Lung (tissue), 11 donors: ENCODE measurements at regions not wholly inside any gene's neighbourhood (a gene's known extent, or its start where the extent isn't known, plus 50 kb on each side); places are given as distances from the start of the nearest gene placed in this dataset.

ENCODE experiments used
- ATAC-seq: fragments of 200-7000 bp; cut with Tn5 transposase; one replicate; pipeline ENCODE4 v1.9.1; 2020; ENCODE audit warnings: moderate number of reproducible peaks; ENCODE audit not compliant: insufficient read depth, low FRiP score
- DNase-seq, 3 donors: peaks; one replicate each; pipeline ENCODE4 v3.0.0-alpha.2; 2013 to 2017
- H3K27ac ChIP-seq, 2 donors: one replicate each; pipeline ENCODE4 v1.5.1; 2013; ENCODE audit warnings: mild to moderate bottlenecking in 2 of 2, moderate library complexity in 2 of 2, control low read depth in 1 of 2, inconsistent platforms in 1 of 2, low read depth in 1 of 2, low read length in 1 of 2
- H3K27me3 ChIP-seq, 3 donors: one replicate each; pipeline ENCODE4 v1.5.1; 2013; ENCODE audit warnings: low read length in 2 of 3; ENCODE audit not compliant: control insufficient read depth in 3 of 3, insufficient read depth in 3 of 3
- H3K36me3 ChIP-seq, 4 donors: one replicate each; pipeline ENCODE4 v1.5.1; 2013; ENCODE audit warnings: low read length in 4 of 4, mild to moderate bottlenecking in 1 of 4, moderate library complexity in 1 of 4; ENCODE audit not compliant: control insufficient read depth in 4 of 4, insufficient read depth in 4 of 4
- H3K4me1 ChIP-seq, 5 donors: one replicate each; pipeline ENCODE4 v1.5.1; 2013; ENCODE audit warnings: low read length in 5 of 5, mild to moderate bottlenecking in 2 of 5, moderate library complexity in 1 of 5; ENCODE audit not compliant: control insufficient read depth in 5 of 5, insufficient read depth in 5 of 5
- H3K4me3 ChIP-seq: one replicate; pipeline ENCODE4 v1.5.1; 2013; ENCODE audit warnings: mild to moderate bottlenecking, control low read depth, moderate library complexity
- H3K9ac ChIP-seq, 2 donors: one replicate each; pipeline ENCODE4 v1.5.1; 2013; ENCODE audit warnings: low read length in 2 of 2, control low read depth in 1 of 2; ENCODE audit not compliant: insufficient read depth in 1 of 2
- H3K9me3 ChIP-seq, 4 donors: one replicate each; pipeline ENCODE4 v1.5.1; 2013; ENCODE audit warnings: low read length in 3 of 4, mild to moderate bottlenecking in 1 of 4, moderate library complexity in 1 of 4; ENCODE audit not compliant: control insufficient read depth in 4 of 4, insufficient read depth in 3 of 4
- WGBS, 2 donors: extraction: QIAGEN DNeasy Blood & Tissue Kit; methylation state at CpG; one replicate each; pipeline ENCODE4 v1.1.7; 2013; 5-methylcytosine and 5-hydroxymethylcytosine counted together
- TF ChIP-seq, protein P1 (sequence below): IDR thresholded peaks from 2 replicates; pipeline ENCODE4 v1.5.1; 2012; ENCODE audit warnings: mild to moderate bottlenecking; ENCODE audit errors: control extremely low read depth, extremely low read depth
- donor health status: control.
- donor health status: control.
- donor health status: Bipolar disorder and iron deficiency.
- donor health status: healthy.
- donor health status: DM: yes; HTN: yes; CAD: no.

DNA sequence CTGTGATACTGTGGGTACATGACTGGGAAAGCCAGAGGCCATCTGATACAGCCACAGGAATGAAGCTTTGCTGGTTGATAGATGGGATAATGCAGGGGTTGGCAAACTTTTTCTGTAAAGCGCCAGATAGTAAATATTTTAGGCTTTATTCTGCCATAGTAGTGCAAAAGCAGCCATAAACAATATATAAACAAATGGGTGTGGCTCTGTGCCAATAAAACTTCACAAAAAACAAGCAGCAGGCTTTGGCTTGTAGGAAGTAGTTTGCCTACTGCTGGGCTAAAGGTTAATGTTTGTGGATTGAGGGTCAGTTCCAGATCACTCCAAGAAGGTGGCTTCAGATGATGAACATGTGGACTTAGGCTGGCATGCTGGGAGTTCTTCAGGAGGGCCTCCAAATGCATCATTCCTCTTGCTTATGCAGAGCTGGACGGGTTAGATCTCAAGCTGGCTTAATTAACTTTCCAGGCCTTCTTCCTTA, 305.7 kb downstream of the RPLP1 start:
- peak; percentile 94 to 99 (median 99) for DNase-seq
- no peak for ATAC-seq
- WGBS, 2 donors, result 67 to 76% methylated on average over 2 of the region's 2 CpGs

DNA sequence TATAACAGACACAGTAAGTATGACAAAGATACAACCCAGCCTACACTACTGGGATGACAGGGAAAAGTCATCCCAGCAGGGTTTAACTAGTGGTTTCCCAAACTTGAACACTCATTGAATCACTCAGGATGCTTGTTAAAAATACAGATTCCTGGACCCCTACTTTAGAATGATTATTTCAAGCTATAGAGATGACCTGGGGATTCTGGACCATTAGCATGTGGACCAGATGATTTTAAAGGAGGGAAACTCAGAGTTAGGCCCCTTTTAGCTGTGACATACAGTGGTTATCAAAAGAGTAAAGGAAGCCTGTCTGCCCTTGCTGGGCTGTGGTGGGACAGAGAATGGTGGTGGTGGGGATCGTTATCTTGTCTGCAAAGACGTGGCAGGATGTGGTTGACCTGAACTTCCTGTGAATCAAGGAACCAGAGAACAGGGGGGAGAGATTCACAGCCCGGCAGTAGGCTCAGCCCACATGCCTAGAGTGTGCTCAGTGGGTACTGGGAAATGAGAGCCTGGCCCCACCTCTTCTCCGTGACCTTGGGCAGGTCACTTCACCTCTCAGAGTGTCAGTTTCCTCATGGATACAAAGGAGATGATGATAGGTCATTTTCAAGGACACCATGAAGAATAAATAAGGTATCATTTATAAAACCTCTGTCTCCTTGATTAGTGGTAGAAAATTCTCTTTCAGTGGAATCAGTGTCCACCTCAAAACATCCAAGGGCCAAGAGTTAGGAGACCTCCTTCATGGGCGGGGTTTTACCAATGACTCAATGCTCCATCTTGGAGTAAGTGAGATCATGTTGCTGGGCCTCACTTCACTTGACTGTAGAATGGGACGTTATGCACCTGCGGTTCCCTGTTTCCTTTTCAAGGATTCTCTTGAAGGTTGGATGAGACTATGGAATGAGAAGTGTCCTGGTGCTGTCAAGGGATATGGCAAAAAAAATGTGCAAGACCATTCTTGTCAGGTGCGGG, 306.5 kb downstream of the RPLP1 start:
- peaks cover 0 to 50% (median 3%) of the 10 kb centered on the region in 5 donors for H3K4me1 ChIP-seq
- peaks cover 0 to 3% (median 0%) of the 10 kb centered on the region in 4 donors for H3K9me3 ChIP-seq
- H3K27ac ChIP-seq, result no peak overlapping the region
- no peak overlapping the region for H3K9ac ChIP-seq
- H3K36me3 ChIP-seq, result no peaks in the 10 kb centered on the region
- H3K27me3 ChIP-seq, result no peaks in the 10 kb centered on the region
- ATAC-seq (no peak), DNase-seq (peak in 1 of 3 donors; percentile 29)
- H3K4me3 ChIP-seq, result no peak overlapping the region
- TF ChIP-seq, protein P1, sequence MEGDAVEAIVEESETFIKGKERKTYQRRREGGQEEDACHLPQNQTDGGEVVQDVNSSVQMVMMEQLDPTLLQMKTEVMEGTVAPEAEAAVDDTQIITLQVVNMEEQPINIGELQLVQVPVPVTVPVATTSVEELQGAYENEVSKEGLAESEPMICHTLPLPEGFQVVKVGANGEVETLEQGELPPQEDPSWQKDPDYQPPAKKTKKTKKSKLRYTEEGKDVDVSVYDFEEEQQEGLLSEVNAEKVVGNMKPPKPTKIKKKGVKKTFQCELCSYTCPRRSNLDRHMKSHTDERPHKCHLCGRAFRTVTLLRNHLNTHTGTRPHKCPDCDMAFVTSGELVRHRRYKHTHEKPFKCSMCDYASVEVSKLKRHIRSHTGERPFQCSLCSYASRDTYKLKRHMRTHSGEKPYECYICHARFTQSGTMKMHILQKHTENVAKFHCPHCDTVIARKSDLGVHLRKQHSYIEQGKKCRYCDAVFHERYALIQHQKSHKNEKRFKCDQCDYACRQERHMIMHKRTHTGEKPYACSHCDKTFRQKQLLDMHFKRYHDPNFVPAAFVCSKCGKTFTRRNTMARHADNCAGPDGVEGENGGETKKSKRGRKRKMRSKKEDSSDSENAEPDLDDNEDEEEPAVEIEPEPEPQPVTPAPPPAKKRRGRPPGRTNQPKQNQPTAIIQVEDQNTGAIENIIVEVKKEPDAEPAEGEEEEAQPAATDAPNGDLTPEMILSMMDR, result no peak
- 50 to 62% methylated on average over 8 of the region's 8 CpGs for WGBS, 2 donors

More for the DNA sequence above, 305.7 kb downstream of the RPLP1 start:
- no peaks in the 10 kb centered on the region for H3K36me3 ChIP-seq
- no peaks in the 10 kb centered on the region for H3K27me3 ChIP-seq
- no peak overlapping the region for H3K9ac ChIP-seq
- no peak overlapping the region for H3K4me3 ChIP-seq
- peaks cover 0 to 6% (median 0%) of the 10 kb centered on the region in 4 donors for H3K9me3 ChIP-seq
- peaks cover 0 to 43% (median 3%) of the 10 kb centered on the region in 5 donors for H3K4me1 ChIP-seq
- TF ChIP-seq, protein P1, result no peak
- no peak overlapping the region for H3K27ac ChIP-seq

DNA sequence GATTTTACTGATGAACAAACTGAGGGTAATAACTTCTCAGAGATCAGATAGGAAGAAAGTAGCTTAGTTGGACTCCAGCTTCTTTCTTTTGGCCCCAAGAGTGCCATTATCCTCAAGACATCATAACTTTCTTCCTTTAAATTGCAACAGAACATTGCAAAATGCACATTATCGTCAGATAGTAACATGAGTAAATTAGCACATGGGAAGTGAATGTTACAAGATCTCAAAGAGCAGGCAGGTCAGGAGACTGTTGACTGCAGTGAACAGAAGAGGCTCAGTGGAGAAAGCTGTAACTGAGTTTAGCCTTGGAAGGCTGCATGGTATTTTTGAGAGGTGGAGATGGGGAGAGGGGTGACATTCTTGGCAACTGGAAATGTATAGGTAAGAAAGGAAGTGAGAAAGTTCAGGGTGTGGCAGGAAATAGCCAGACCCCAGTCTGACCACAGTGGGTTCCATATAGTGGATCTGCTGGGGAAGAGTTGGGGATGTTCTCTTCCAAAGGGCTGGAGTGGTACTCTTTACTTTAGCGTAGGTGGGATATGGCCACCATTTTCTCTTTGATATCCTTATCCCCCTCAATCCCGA, 307.7 kb downstream of the RPLP1 start:
- WGBS, 2 donors, result 33 to 40% methylated on average over 3 of the region's 3 CpGs
- DNase-seq, result peak in 2 of 3 donors; percentile 65 to 80
- peak overlapping the region in 1 of 2 donors; percentile 85 for H3K27ac ChIP-seq
- H3K36me3 ChIP-seq, result no peaks in the 10 kb centered on the region
- no peaks in the 10 kb centered on the region for H3K9me3 ChIP-seq
- peak; percentile 61 for ATAC-seq
- TF ChIP-seq, protein P1, result no peak
- H3K9ac ChIP-seq, result no peak overlapping the region
- H3K4me1 ChIP-seq, result peaks cover 0 to 53% (median 1%) of the 10 kb centered on the region in 5 donors
- no peak overlapping the region for H3K4me3 ChIP-seq
- H3K27me3 ChIP-seq, result no peaks in the 10 kb centered on the region
